HL-60 (cell line): ENCODE measurements at regions not wholly inside any gene's neighbourhood (a gene's known extent, or its start where the extent isn't known, plus 50 kb on each side); places are given as distances from the start of the nearest gene placed in this dataset.

Experiments
- DNase-seq, 2 experiments: peaks; one replicate each; pipeline ENCODE4 v3.0.0-alpha.2; 2010 to 2020; ENCODE audit warnings: low read depth in 1 of 2, low spot score in 1 of 2
- H3K27ac ChIP-seq: fragments of 250-450 bp; sonication (Bioruptor Pico); replicated peaks from 2 replicates; pipeline ENCODE4 v1.5.1; 2020; ENCODE audit warnings: mild to moderate bottlenecking, moderate library complexity
- H3K27me3 ChIP-seq: fragments of 250-450 bp; sonication (Bioruptor Pico); 2 replicates; pipeline ENCODE4 v1.5.1; 2021; ENCODE audit warnings: mild to moderate bottlenecking, moderate library complexity; ENCODE audit not compliant: insufficient read depth, poor library complexity, severe bottlenecking
- H3K4me3 ChIP-seq: replicated peaks from 2 replicates; pipeline ENCODE4 v1.5.1; 2011; ENCODE audit warnings: mild to moderate bottlenecking, control low read depth, low read length; ENCODE audit not compliant: insufficient read depth
- CTCF ChIP-seq: IDR thresholded peaks from one replicate; pipeline ENCODE4 v1.5.1; 2011; ENCODE audit warnings: low read length, control low read depth, inconsistent platforms; ENCODE audit not compliant: insufficient read depth
- GABPA ChIP-seq: IDR thresholded peaks from 2 replicates; pipeline ENCODE4 v1.6.1; 2012; ENCODE audit warnings: low read depth
- POLR2AphosphoS5 ChIP-seq: IDR thresholded peaks from 2 replicates; pipeline ENCODE4 v1.6.1; 2012; ENCODE audit warnings: low read depth
- REST ChIP-seq: IDR thresholded peaks from 2 replicates; pipeline ENCODE4 v1.6.1; 2012; ENCODE audit warnings: low read depth; ENCODE audit not compliant: insufficient replicate concordance
- SPI1 ChIP-seq: IDR thresholded peaks from 2 replicates; pipeline ENCODE4 v1.6.1; 2012; ENCODE audit warnings: low read depth, mild to moderate bottlenecking, borderline replicate concordance

GRCh38 chrX:80285131-80285773 is 135.0 kb upstream of the TENT5D start:
- no peak overlapping the region for H3K27ac ChIP-seq
- TF ChIP-seq POLR2AphosphoS5: no peak
- TF ChIP-seq CTCF: peak; percentile 32
- no peak for TF ChIP-seq GABPA
- TF ChIP-seq REST: no peak
- TF ChIP-seq SPI1: no peak
- peak in 1 of 2 experiments; percentile 20 for DNase-seq
- H3K27me3 ChIP-seq: no peaks in the 10 kb centered on the region
- H3K4me3 ChIP-seq: no peak overlapping the region

- no peak for DNase-seq
- H3K27me3 ChIP-seq: no peaks in the 10 kb centered on the region
- TF ChIP-seq CTCF: no peak
- TF ChIP-seq SPI1: no peak
- H3K4me3 ChIP-seq: no peak overlapping the region
- no peak overlapping the region for H3K27ac ChIP-seq
These were observed 129.4 kb upstream of the TENT5D start for GRCh38 chrX:80290834-80291233.

- DNase-seq: no peak
- Histone ChIP-seq H3K27me3 (no peaks in the 10 kb centered on the region), H3K4me3 (no peak overlapping the region), H3K27ac (no peak overlapping the region)
- TF ChIP-seq CTCF: no peak
These were observed 126.9 kb upstream of the TENT5D start for GRCh38 chrX:80293354-80293753.

GRCh38 chrX:80306007-80306406 is 114.2 kb upstream of the TENT5D start:
- Histone ChIP-seq H3K27me3 (no peaks in the 10 kb centered on the region), H3K4me3 (no peak overlapping the region), H3K27ac (no peak overlapping the region)
- TF ChIP-seq REST (no peak), SPI1 (no peak), CTCF (no peak), GABPA (no peak), POLR2AphosphoS5 (no peak)
- DNase-seq: no peak
